ENCODE measurements at regions not wholly inside any gene's neighbourhood (a gene's known extent, or its start where the extent isn't known, plus 50 kb on each side); places are given as distances from the start of the nearest gene placed in this dataset.
A peak's percentile ranks its signal among the peaks of the same experiment; 100 is the strongest.

GRCh38 chr20:22866812-22867341, 168.2 kb upstream of the SSTR4 start:
- no peak for TF ChIP-seq CTCF (IDR thresholded peaks at IDR 0.05; ENCODE audit: low read depth, low read length)
- H3K4me3 ChIP-seq (replicated peaks in 1 of 2; ENCODE audit: low read depth in 2 of 2, low read length in 2 of 2): no peak overlapping the region
- DNase-seq (ENCODE audit: low read depth in 2 of 2): peak; percentile 27 to 39

- H3K4me3 ChIP-seq (replicated peaks in 1 of 2; ENCODE audit: low read depth in 2 of 2, low read length in 2 of 2): no peak overlapping the region
- DNase-seq (ENCODE audit: low read depth in 2 of 2): no peak
- TF ChIP-seq CTCF (IDR thresholded peaks at IDR 0.05; ENCODE audit: low read depth, low read length): no peak
Observed at GRCh38 chr20:22878166-22878565, 156.9 kb upstream of the SSTR4 start.

- TF ChIP-seq CTCF (IDR thresholded peaks at IDR 0.05; ENCODE audit: low read depth, low read length): no peak
- DNase-seq (ENCODE audit: low read depth in 2 of 2): no peak
- H3K4me3 ChIP-seq (replicated peaks in 1 of 2; ENCODE audit: low read depth in 2 of 2, low read length in 2 of 2): no peak overlapping the region
Observed at GRCh38 chr20:22880277-22880676, 154.8 kb upstream of the SSTR4 start.

GRCh38 chr20:22887796-22888195, 147.3 kb upstream of the SSTR4 start:
- DNase-seq (ENCODE audit: low read depth in 2 of 2): no peak
- no peak for TF ChIP-seq CTCF (IDR thresholded peaks at IDR 0.05; ENCODE audit: low read depth, low read length)
- no peak overlapping the region for H3K4me3 ChIP-seq (replicated peaks in 1 of 2; ENCODE audit: low read depth in 2 of 2, low read length in 2 of 2)

- TF ChIP-seq CTCF (IDR thresholded peaks at IDR 0.05; ENCODE audit: low read depth, low read length): no peak
- H3K4me3 ChIP-seq (replicated peaks in 1 of 2; ENCODE audit: low read depth in 2 of 2, low read length in 2 of 2): no peak overlapping the region
Observed at GRCh38 chr20:22890594-22891300, 144.4 kb upstream of the SSTR4 start.

GRCh38 chr20:22901164-22901563, 133.9 kb upstream of the SSTR4 start:
- no peak overlapping the region for H3K4me3 ChIP-seq (replicated peaks in 1 of 2; ENCODE audit: low read depth in 2 of 2, low read length in 2 of 2)
- no peak for DNase-seq (ENCODE audit: low read depth in 2 of 2)
- TF ChIP-seq CTCF (IDR thresholded peaks at IDR 0.05; ENCODE audit: low read depth, low read length): no peak

More at GRCh38 chr20:22890594-22891300, 144.4 kb upstream of the SSTR4 start:
- no peak for DNase-seq (ENCODE audit: low read depth in 2 of 2)
